Neural cell (in vitro differentiated cells): ENCODE measurements at regions not wholly inside any gene's neighbourhood (a gene's known extent, or its start where the extent isn't known, plus 50 kb on each side); places are given as distances from the start of the nearest gene placed in this dataset.

Experiments
- EP300 ChIP-seq: fragments of 450-650 bp; conservative IDR thresholded peaks from 2 replicates; pipeline ENCODE4 v1.6.1; 2014; ENCODE audit warnings: antibody characterized with exemption, mild to moderate bottlenecking, moderate library complexity; ENCODE audit not compliant: poor library complexity, severe bottlenecking
- EZH2 ChIP-seq: fragments of 200-600, 300-800 bp; shearing (Covaris generic), sonication (generic); IDR thresholded peaks from 2 replicates; pipeline ENCODE4 v1.6.1; 2014; ENCODE audit warnings: antibody characterized with exemption, low read length, borderline replicate concordance, mild to moderate bottlenecking; ENCODE audit not compliant: insufficient read depth, poor library complexity, severe bottlenecking
- MXI1 ChIP-seq: fragments of 450-650 bp; conservative IDR thresholded peaks from 2 replicates; pipeline ENCODE4 v1.6.1; 2014; ENCODE audit warnings: antibody characterized with exemption, mild to moderate bottlenecking; ENCODE audit not compliant: poor library complexity, severe bottlenecking
- TF ChIP-seq, protein P1 (sequence below): fragments of 450-650 bp; IDR thresholded peaks from 2 replicates; pipeline ENCODE4 v1.5.1; 2014; ENCODE audit warnings: antibody characterized with exemption, mild to moderate bottlenecking, moderate library complexity; ENCODE audit not compliant: poor library complexity, severe bottlenecking
- TF ChIP-seq, protein P2 (sequence below): IDR thresholded peaks from 2 replicates; pipeline ENCODE4 v1.6.1; 2012; ENCODE audit warnings: borderline replicate concordance

DNA sequence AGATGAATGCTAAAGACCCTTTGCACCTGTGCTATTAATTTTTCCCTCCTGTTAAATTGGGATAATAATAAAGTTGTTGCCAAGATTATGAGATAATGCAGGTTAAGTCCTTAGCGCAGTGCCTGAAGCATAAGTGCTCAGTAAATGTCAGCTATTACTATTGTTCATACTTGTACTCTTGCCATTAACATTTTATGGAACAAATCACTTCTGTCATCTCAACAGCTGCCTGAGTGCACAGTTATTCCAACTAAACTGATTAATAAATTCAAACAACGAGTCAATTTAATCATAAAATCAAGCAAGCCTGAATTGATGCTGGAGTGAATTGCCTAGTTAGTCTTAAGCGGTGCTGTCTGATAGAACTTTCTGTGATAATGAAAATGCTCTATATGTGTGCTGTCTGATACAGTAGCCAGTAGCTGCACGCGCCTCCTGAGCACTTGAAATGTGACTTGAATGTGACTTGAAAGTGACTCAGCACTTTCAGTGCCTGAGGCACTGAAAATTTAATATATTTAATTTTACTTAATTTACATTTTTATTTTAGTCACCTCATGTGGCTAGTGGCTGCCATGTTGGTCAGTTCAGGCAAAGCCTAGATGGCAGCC is 198.7 kb upstream of the PFN2 start:
- TF ChIP-seq EZH2 (no peak), EP300 (no peak), MXI1 (no peak)
- TF ChIP-seq, protein P1, sequence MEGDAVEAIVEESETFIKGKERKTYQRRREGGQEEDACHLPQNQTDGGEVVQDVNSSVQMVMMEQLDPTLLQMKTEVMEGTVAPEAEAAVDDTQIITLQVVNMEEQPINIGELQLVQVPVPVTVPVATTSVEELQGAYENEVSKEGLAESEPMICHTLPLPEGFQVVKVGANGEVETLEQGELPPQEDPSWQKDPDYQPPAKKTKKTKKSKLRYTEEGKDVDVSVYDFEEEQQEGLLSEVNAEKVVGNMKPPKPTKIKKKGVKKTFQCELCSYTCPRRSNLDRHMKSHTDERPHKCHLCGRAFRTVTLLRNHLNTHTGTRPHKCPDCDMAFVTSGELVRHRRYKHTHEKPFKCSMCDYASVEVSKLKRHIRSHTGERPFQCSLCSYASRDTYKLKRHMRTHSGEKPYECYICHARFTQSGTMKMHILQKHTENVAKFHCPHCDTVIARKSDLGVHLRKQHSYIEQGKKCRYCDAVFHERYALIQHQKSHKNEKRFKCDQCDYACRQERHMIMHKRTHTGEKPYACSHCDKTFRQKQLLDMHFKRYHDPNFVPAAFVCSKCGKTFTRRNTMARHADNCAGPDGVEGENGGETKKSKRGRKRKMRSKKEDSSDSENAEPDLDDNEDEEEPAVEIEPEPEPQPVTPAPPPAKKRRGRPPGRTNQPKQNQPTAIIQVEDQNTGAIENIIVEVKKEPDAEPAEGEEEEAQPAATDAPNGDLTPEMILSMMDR: no peak
- TF ChIP-seq, protein P2, sequence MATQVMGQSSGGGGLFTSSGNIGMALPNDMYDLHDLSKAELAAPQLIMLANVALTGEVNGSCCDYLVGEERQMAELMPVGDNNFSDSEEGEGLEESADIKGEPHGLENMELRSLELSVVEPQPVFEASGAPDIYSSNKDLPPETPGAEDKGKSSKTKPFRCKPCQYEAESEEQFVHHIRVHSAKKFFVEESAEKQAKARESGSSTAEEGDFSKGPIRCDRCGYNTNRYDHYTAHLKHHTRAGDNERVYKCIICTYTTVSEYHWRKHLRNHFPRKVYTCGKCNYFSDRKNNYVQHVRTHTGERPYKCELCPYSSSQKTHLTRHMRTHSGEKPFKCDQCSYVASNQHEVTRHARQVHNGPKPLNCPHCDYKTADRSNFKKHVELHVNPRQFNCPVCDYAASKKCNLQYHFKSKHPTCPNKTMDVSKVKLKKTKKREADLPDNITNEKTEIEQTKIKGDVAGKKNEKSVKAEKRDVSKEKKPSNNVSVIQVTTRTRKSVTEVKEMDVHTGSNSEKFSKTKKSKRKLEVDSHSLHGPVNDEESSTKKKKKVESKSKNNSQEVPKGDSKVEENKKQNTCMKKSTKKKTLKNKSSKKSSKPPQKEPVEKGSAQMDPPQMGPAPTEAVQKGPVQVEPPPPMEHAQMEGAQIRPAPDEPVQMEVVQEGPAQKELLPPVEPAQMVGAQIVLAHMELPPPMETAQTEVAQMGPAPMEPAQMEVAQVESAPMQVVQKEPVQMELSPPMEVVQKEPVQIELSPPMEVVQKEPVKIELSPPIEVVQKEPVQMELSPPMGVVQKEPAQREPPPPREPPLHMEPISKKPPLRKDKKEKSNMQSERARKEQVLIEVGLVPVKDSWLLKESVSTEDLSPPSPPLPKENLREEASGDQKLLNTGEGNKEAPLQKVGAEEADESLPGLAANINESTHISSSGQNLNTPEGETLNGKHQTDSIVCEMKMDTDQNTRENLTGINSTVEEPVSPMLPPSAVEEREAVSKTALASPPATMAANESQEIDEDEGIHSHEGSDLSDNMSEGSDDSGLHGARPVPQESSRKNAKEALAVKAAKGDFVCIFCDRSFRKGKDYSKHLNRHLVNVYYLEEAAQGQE: no peak
